SK-N-SH treated with all-trans-retinoic acid at 6 μM for 48 hours (cell line): ENCODE measurements at regions not wholly inside any gene's neighbourhood (a gene's known extent, or its start where the extent isn't known, plus 50 kb on each side); places are given as distances from the start of the nearest gene placed in this dataset.
"Not testable (repeated sequence)": the region's sequence is repeated elsewhere in the genome, so short reads cannot be mapped to it uniquely, and the experiment has no call there.

ENCODE experiments used
- ATAC-seq: fragments of 200-7000 bp; cut with Tn5 transposase; 3 replicates; pipeline ENCODE4 v1.9.1; 2020; ENCODE audit warnings: mild to moderate bottlenecking, moderate library complexity
- ARNTL ChIP-seq: fragments of 450-650 bp; formaldehyde crosslinking; IDR thresholded peaks from 2 replicates; pipeline ENCODE4 v1.5.0; 2020; ENCODE audit warnings: low read depth, mild to moderate bottlenecking, moderate library complexity, borderline replicate concordance
- BACH2 ChIP-seq: fragments of 250-450 bp; sonication (Bioruptor Pico); IDR thresholded peaks from 2 replicates; pipeline ENCODE4 v1.9.0; 2021; ENCODE audit warnings: mild to moderate bottlenecking, borderline replicate concordance
- CSDC2 ChIP-seq: fragments of 250-450 bp; sonication (Bioruptor Pico); IDR thresholded peaks from 2 replicates; pipeline ENCODE4 v1.5.0; 2020; ENCODE audit warnings: mild to moderate bottlenecking, moderate library complexity
- ESRRG ChIP-seq: fragments of 250-450 bp; sonication (Bioruptor Pico); IDR thresholded peaks from 2 replicates; pipeline ENCODE4 v1.6.1; 2021; ENCODE audit warnings: mild to moderate bottlenecking
- ISL1 ChIP-seq: fragments of 250-450 bp; sonication (Bioruptor Pico); IDR thresholded peaks from 2 replicates; pipeline ENCODE4 v2.1.2; 2022; ENCODE audit warnings: mild to moderate bottlenecking, moderate library complexity
- OSR1 ChIP-seq: fragments of 250-450 bp; sonication (Bioruptor Pico); IDR thresholded peaks from 2 replicates; pipeline ENCODE4 v1.8.0; 2022; ENCODE audit warnings: moderate library complexity, mild to moderate bottlenecking, inconsistent platforms
- PPARA ChIP-seq: fragments of 250-450 bp; sonication (Bioruptor Pico); IDR thresholded peaks from 2 replicates; pipeline ENCODE4 v1.5.0; 2020; ENCODE audit warnings: mild to moderate bottlenecking, borderline replicate concordance
- RARB ChIP-seq: fragments of 250-450 bp; sonication (Bioruptor Pico); IDR thresholded peaks from 2 replicates; pipeline ENCODE4 v1.8.0; 2021; ENCODE audit warnings: mild to moderate bottlenecking, moderate library complexity
- SNAI2 ChIP-seq: fragments of 250-450 bp; sonication (Bioruptor Pico); IDR thresholded peaks from 2 replicates; pipeline ENCODE4 v1.5.0; 2020; ENCODE audit warnings: mild to moderate bottlenecking, moderate library complexity
- TCF4 ChIP-seq: fragments of 250-450 bp; sonication (Bioruptor Pico); IDR thresholded peaks from 2 replicates; pipeline ENCODE4 v1.8.0; 2021; ENCODE audit warnings: mild to moderate bottlenecking, moderate library complexity, borderline replicate concordance
- TOX ChIP-seq: fragments of 250-450 bp; sonication (Bioruptor Pico); IDR thresholded peaks from 2 replicates; pipeline ENCODE4 v1.8.0; 2021; ENCODE audit warnings: mild to moderate bottlenecking, moderate library complexity, borderline replicate concordance
- ZC3H10 ChIP-seq: fragments of 250-450 bp; sonication (Bioruptor Pico); IDR thresholded peaks from 2 replicates; pipeline ENCODE4 v1.5.1; 2021; ENCODE audit warnings: mild to moderate bottlenecking, moderate library complexity
- ZFP3 ChIP-seq: fragments of 250-450 bp; sonication (Bioruptor Pico); IDR thresholded peaks from 2 replicates; pipeline ENCODE4 v1.5.0; 2020; ENCODE audit warnings: mild to moderate bottlenecking, moderate library complexity
- ZFP30 ChIP-seq: fragments of 450-650 bp; formaldehyde crosslinking; IDR thresholded peaks from 2 replicates; pipeline ENCODE4 v1.5.0; 2022; ENCODE audit warnings: mild to moderate bottlenecking, moderate library complexity
- ZNF565 ChIP-seq: fragments of 450-650 bp; formaldehyde crosslinking; conservative IDR thresholded peaks from 2 replicates; pipeline ENCODE4 v1.5.0; 2020; ENCODE audit warnings: low read depth, mild to moderate bottlenecking, moderate library complexity
- ZNF70 ChIP-seq: fragments of 450-650 bp; formaldehyde crosslinking; IDR thresholded peaks from 2 replicates; pipeline ENCODE4 v1.5.0; 2020; ENCODE audit warnings: mild to moderate bottlenecking, moderate library complexity
- ZNF8 ChIP-seq: fragments of 450-650 bp; formaldehyde crosslinking; IDR thresholded peaks from 2 replicates; pipeline ENCODE4 v1.5.0; 2020; ENCODE audit warnings: mild to moderate bottlenecking, moderate library complexity
- TF ChIP-seq, protein P1 (sequence below): fragments of 250-450 bp; sonication (Bioruptor Pico); IDR thresholded peaks from 2 replicates; pipeline ENCODE4 v1.5.1; 2020; ENCODE audit warnings: low read depth, mild to moderate bottlenecking, moderate library complexity
- TF ChIP-seq, protein P2 (sequence below): fragments of 250-450 bp; sonication (Bioruptor Pico); IDR thresholded peaks from 2 replicates; pipeline ENCODE4 v1.5.1; 2021; ENCODE audit warnings: mild to moderate bottlenecking, moderate library complexity
- TF ChIP-seq, protein P3 (sequence below): fragments of 250-450 bp; sonication (Bioruptor Pico); IDR thresholded peaks from 2 replicates; pipeline ENCODE4 v1.8.0; 2020; ENCODE audit warnings: mild to moderate bottlenecking, moderate library complexity, borderline replicate concordance
- TF ChIP-seq, protein P4 (sequence below): fragments of 250-450 bp; sonication (Bioruptor Pico); IDR thresholded peaks from 2 replicates; pipeline ENCODE4 v1.8.0; 2021; ENCODE audit warnings: low read depth, mild to moderate bottlenecking, moderate library complexity, borderline replicate concordance
- TF ChIP-seq, protein P5 (sequence below): fragments of 250-450 bp; sonication (Bioruptor Pico); IDR thresholded peaks from 2 replicates; pipeline ENCODE4 v1.5.0; 2020; ENCODE audit warnings: mild to moderate bottlenecking, moderate library complexity

DNA sequence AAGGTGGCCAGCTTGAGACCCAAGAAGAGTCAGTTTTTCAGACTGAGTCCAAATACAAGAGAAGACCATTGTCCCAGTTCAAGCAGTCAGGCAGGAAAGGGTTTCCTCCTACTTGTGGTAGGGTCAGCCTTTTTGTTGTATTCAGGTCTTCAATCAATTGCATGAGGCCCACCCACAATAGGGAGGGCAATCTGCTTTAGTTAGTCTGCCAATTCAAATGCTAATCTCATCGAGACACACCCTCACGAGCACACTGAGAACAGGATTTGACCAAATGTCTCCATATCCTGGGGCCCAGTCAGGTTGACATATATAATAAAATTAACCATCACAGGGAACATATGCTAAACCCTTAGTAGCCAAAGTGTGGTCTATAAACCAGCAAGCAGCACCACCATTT lies 75.3 kb upstream of the FRMPD3 start (continued):
- TF ChIP-seq, protein P1, sequence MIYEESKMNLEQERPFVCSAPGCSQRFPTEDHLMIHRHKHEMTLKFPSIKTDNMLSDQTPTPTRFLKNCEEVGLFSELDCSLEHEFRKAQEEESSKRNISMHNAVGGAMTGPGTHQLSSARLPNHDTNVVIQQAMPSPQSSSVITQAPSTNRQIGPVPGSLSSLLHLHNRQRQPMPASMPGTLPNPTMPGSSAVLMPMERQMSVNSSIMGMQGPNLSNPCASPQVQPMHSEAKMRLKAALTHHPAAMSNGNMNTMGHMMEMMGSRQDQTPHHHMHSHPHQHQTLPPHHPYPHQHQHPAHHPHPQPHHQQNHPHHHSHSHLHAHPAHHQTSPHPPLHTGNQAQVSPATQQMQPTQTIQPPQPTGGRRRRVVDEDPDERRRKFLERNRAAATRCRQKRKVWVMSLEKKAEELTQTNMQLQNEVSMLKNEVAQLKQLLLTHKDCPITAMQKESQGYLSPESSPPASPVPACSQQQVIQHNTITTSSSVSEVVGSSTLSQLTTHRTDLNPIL (CRISPR knock-in tag) = no peak
- no peak for TF ChIP-seq ESRRG (CRISPR knock-in tag)
- TF ChIP-seq TCF4 = no peak
- TF ChIP-seq SNAI2 (CRISPR knock-in tag) = no peak
- no peak for TF ChIP-seq ZNF70 (CRISPR knock-in tag)

DNA sequence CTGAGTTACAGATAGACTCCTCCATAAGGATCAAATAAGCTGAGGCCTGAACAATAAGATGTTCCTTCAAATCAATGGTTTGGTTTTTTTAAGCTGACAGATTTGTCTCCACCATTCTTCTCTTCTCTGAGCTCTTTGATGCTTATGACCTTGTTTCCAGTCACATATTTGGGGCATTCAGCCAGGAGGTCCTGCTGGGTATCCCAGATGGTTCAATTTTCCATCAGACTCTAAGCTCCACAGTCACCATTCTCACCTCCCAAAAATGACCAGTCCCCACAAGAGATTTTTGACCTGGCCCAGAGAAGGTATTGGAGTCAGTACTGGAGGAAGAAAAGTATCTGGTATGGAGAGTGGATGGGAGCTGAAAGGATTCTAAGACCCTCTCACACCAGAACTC lies 74.6 kb upstream of the FRMPD3 start:
- TF ChIP-seq RARB (CRISPR knock-in tag) (no peak), ZNF565 (no peak), ZFP3 (CRISPR knock-in tag) (no peak), TOX (CRISPR knock-in tag) (no peak), BACH2 (CRISPR knock-in tag) (no peak), ZNF8 (CRISPR knock-in tag) (no peak), ESRRG (CRISPR knock-in tag) (no peak), CSDC2 (CRISPR knock-in tag) (no peak), PPARA (CRISPR knock-in tag) (no peak), ZC3H10 (no peak), ZFP30 (CRISPR knock-in tag) (no peak)
- TF ChIP-seq, protein P2, sequence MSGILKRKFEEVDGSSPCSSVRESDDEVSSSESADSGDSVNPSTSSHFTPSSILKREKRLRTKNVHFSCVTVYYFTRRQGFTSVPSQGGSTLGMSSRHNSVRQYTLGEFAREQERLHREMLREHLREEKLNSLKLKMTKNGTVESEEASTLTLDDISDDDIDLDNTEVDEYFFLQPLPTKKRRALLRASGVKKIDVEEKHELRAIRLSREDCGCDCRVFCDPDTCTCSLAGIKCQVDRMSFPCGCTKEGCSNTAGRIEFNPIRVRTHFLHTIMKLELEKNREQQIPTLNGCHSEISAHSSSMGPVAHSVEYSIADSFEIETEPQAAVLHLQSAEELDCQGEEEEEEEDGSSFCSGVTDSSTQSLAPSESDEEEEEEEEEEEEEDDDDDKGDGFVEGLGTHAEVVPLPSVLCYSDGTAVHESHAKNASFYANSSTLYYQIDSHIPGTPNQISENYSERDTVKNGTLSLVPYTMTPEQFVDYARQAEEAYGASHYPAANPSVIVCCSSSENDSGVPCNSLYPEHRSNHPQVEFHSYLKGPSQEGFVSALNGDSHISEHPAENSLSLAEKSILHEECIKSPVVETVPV = no peak
- TF ChIP-seq, protein P3, sequence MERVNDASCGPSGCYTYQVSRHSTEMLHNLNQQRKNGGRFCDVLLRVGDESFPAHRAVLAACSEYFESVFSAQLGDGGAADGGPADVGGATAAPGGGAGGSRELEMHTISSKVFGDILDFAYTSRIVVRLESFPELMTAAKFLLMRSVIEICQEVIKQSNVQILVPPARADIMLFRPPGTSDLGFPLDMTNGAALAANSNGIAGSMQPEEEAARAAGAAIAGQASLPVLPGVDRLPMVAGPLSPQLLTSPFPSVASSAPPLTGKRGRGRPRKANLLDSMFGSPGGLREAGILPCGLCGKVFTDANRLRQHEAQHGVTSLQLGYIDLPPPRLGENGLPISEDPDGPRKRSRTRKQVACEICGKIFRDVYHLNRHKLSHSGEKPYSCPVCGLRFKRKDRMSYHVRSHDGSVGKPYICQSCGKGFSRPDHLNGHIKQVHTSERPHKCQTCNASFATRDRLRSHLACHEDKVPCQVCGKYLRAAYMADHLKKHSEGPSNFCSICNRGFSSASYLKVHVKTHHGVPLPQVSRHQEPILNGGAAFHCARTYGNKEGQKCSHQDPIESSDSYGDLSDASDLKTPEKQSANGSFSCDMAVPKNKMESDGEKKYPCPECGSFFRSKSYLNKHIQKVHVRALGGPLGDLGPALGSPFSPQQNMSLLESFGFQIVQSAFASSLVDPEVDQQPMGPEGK = no peak
- TF ChIP-seq, protein P1 (CRISPR knock-in tag) = no peak
- TF ChIP-seq, protein P4, sequence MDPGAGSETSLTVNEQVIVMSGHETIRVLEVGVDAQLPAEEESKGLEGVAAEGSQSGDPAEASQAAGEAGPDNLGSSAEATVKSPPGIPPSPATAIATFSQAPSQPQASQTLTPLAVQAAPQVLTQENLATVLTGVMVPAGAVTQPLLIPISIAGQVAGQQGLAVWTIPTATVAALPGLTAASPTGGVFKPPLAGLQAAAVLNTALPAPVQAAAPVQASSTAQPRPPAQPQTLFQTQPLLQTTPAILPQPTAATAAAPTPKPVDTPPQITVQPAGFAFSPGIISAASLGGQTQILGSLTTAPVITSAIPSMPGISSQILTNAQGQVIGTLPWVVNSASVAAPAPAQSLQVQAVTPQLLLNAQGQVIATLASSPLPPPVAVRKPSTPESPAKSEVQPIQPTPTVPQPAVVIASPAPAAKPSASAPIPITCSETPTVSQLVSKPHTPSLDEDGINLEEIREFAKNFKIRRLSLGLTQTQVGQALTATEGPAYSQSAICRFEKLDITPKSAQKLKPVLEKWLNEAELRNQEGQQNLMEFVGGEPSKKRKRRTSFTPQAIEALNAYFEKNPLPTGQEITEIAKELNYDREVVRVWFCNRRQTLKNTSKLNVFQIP (CRISPR knock-in tag) = no peak
- ATAC-seq = no peak

DNA sequence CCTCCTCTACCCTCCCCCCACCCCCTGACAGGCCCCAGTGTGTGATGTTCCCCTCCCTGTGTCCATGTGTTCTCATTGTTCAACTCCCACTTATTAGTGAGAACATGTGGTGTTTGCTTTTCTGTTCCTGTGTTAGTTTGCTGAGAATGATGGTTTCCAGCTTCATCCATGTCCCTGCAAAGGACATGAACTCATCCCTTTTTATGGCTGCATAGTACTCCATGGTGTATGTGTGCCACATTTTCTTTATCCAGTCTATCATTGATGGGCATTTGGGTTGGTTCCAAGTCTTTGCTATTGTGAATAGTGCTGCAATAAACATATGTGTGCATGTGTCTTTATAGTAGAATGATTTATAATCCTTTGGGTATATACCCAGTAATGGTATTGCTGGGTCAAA lies 73.3 kb upstream of the FRMPD3 start:
- ATAC-seq = not testable (repeated sequence)

DNA sequence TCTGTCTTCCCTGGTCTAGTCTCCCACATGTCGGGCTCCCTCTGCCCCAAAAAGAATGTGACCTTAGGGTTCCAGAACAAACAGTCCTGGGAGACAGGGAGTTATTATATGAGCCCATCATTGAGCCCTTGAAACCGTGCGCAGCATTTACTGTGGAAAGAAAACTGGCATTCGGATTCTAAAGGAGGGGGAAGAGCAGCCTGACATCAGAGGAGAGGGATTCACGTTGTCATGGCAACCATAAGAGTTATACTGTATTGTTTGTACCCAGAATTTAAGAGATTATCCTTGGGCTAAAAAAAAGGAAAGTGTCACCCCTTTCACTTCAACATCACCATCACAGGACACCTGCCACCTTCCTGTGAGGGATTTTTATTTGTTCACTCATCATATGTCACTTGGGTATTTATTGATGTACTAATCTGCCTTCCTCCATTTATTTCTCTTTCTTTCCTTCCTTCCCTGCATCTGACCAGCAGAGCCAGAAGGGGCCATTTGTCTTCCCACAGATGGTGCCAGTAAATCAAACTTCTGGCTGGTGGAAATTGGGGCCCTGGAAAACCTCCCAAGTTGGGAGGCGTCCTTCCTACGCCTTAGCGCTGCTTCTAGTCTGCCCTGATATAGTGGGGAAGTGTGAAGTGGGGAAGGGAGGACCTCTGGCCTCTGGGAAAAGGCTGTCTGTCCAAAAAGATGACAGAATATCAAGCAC lies 64.9 kb upstream of the FRMPD3 start:
- ATAC-seq = no peak
- TF ChIP-seq ZNF565 (no peak), ISL1 (CRISPR knock-in tag) (no peak), TOX (CRISPR knock-in tag) (no peak), ESRRG (CRISPR knock-in tag) (no peak), ZFP3 (CRISPR knock-in tag) (no peak), ZNF70 (CRISPR knock-in tag) (no peak), ZNF8 (CRISPR knock-in tag) (no peak), ZC3H10 (no peak), ZFP30 (CRISPR knock-in tag) (no peak), ARNTL (no peak), PPARA (CRISPR knock-in tag) (no peak), SNAI2 (CRISPR knock-in tag) (no peak), OSR1 (CRISPR knock-in tag) (no peak), CSDC2 (CRISPR knock-in tag) (no peak)
- TF ChIP-seq, protein P2 = no peak
- TF ChIP-seq, protein P1 (CRISPR knock-in tag) = no peak
- TF ChIP-seq, protein P5, sequence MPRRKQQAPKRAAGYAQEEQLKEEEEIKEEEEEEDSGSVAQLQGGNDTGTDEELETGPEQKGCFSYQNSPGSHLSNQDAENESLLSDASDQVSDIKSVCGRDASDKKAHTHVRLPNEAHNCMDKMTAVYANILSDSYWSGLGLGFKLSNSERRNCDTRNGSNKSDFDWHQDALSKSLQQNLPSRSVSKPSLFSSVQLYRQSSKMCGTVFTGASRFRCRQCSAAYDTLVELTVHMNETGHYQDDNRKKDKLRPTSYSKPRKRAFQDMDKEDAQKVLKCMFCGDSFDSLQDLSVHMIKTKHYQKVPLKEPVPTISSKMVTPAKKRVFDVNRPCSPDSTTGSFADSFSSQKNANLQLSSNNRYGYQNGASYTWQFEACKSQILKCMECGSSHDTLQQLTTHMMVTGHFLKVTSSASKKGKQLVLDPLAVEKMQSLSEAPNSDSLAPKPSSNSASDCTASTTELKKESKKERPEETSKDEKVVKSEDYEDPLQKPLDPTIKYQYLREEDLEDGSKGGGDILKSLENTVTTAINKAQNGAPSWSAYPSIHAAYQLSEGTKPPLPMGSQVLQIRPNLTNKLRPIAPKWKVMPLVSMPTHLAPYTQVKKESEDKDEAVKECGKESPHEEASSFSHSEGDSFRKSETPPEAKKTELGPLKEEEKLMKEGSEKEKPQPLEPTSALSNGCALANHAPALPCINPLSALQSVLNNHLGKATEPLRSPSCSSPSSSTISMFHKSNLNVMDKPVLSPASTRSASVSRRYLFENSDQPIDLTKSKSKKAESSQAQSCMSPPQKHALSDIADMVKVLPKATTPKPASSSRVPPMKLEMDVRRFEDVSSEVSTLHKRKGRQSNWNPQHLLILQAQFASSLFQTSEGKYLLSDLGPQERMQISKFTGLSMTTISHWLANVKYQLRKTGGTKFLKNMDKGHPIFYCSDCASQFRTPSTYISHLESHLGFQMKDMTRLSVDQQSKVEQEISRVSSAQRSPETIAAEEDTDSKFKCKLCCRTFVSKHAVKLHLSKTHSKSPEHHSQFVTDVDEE (CRISPR knock-in tag) = no peak
